ENCODE measurements at regions not wholly inside any gene's neighbourhood (a gene's known extent, or its start where the extent isn't known, plus 50 kb on each side); places are given as distances from the start of the nearest gene placed in this dataset. TPM values are rescaled to one million over a fixed set of nuclear protein-coding genes. Genes with fewer than 3 reads are reported as not detected.
A peak's percentile ranks its signal among the peaks of the same experiment; 100 is the strongest.

DNA sequence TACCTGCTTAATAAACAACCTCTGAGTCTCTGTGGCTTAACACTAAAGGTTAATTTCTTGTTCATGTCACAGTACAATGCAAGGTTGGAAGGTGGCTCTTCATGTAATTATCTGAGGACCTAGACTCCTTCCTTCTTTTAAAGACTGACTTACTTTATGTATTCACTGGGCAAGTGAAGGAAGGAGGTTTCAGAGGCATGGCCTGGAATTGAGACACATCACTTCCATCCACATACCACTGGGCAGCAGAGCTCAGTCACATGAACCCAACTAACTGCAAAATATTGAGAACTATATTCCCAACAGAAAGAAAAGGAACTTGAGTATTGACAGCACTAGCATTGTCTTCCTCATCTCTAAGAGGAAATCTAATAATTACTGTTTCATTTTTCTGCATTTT is 57.5 kb upstream of the FN1 start:
- Histone ChIP-seq H3K79me1 (ENCODE audit: low read length) (no peaks in the 10 kb centered on the region), H3K27ac (ENCODE audit: low read depth, low read length) (no peak overlapping the region), H3K4me3 (ENCODE audit: low read length) (no peak overlapping the region), H4K5ac (ENCODE audit: low read length) (no peak overlapping the region), H2BK5ac (ENCODE audit: low read length) (no peak overlapping the region), H3K36me3 (ENCODE audit: control insufficient read depth, insufficient read depth, low read length) (no peaks in the 10 kb centered on the region), H3K4me1 (ENCODE audit: control insufficient read depth, low read depth, low read length) (no peaks in the 10 kb centered on the region), H3K4me2 (ENCODE audit: low read length) (no peak overlapping the region), H2AK5ac (ENCODE audit: low read length) (no peak overlapping the region), H2BK120ac (ENCODE audit: low read depth, low read length) (no peak overlapping the region), H3K9ac (ENCODE audit: low read length) (no peak overlapping the region), H3K23ac (ENCODE audit: low read length) (no peak overlapping the region), H3K56ac (ENCODE audit: low read length) (no peak overlapping the region), H3K4ac (ENCODE audit: low read depth, low read length) (no peak overlapping the region), H4K8ac (ENCODE audit: low read depth, low read length) (no peak overlapping the region), H3K79me2 (ENCODE audit: control insufficient read depth, insufficient read depth, low read length) (no peaks in the 10 kb centered on the region), H3K18ac (ENCODE audit: low read length) (no peak overlapping the region), H3K27me3 (ENCODE audit: insufficient read depth, low read length, poor library complexity) (no peaks in the 10 kb centered on the region), H2BK15ac (replicated peaks; ENCODE audit: low read depth) (no peak overlapping the region)
- no peak for DNase-seq

DNA sequence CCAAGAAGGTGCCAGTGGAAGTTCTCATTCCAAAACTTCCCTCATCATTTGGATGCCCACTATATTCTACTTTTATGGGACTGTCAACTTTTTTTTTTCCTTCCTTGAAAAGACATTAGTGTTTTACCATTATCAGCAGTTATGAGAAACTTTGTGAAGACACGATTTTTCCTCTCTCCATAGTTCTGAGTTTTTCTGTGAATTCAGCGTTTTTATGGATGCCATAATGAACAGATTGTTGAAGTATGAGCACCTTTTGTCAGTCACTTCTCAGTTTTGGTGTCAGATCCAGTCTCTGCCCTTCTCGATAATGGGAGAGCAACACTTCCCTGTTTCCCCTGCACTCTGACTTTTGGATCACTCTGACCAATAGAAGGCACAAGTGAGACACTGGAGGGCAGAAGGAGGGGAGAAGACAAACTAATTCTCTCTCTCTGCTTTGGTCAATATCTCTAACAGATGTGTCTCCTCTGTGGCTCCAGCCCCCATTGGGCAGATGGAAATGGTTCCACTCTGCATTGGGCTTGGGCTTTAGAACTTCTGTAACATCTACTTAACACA is 53.5 kb upstream of the FN1 start:
- Histone ChIP-seq H3K4me3 (ENCODE audit: low read length) (no peak overlapping the region), H3K79me1 (ENCODE audit: low read length) (no peaks in the 10 kb centered on the region), H4K8ac (ENCODE audit: low read depth, low read length) (no peak overlapping the region), H3K23ac (ENCODE audit: low read length) (no peak overlapping the region), H2AK5ac (ENCODE audit: low read length) (no peak overlapping the region), H4K5ac (ENCODE audit: low read length) (no peak overlapping the region), H3K4me1 (ENCODE audit: control insufficient read depth, low read depth, low read length) (no peaks in the 10 kb centered on the region), H3K27ac (ENCODE audit: low read depth, low read length) (no peak overlapping the region), H2BK120ac (ENCODE audit: low read depth, low read length) (no peak overlapping the region), H3K27me3 (ENCODE audit: insufficient read depth, low read length, poor library complexity) (no peaks in the 10 kb centered on the region), H2BK15ac (replicated peaks; ENCODE audit: low read depth) (no peak overlapping the region), H3K18ac (ENCODE audit: low read length) (no peak overlapping the region), H3K36me3 (ENCODE audit: control insufficient read depth, insufficient read depth, low read length) (no peaks in the 10 kb centered on the region), H3K79me2 (ENCODE audit: control insufficient read depth, insufficient read depth, low read length) (no peaks in the 10 kb centered on the region), H3K9ac (ENCODE audit: low read length) (no peak overlapping the region), H3K4me2 (ENCODE audit: low read length) (no peak overlapping the region), H3K4ac (ENCODE audit: low read depth, low read length) (no peak overlapping the region), H2BK5ac (ENCODE audit: low read length) (no peak overlapping the region), H3K56ac (ENCODE audit: low read length) (no peak overlapping the region)
- WGBS (ENCODE audit: extremely low coverage, insufficient coverage, low lambda C conversion rate): no CpG with 5 or more reads among the region's 3 CpGs
- DNase-seq: peak; percentile 22

DNA sequence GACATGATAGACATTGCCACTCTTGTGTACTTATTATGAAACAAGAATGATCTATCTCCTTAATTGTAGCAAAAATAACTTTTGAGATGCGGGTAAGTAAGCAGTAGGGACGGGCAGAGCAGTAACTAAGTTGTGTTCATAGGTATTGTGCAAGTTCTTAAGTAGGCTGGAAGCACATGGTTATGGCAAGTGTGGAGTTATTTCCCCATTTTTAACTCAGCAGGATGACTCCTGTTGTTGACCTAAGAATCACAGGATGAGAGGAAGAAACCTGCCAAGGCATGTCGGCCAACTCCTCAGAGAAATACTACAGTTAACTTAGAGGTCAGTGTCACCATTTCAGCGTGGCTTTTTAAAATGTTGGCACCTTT is 51.1 kb upstream of the FN1 start:
- no peak for DNase-seq
- Histone ChIP-seq H3K27me3 (ENCODE audit: insufficient read depth, low read length, poor library complexity) (no peaks in the 10 kb centered on the region), H3K79me1 (ENCODE audit: low read length) (no peaks in the 10 kb centered on the region), H4K8ac (ENCODE audit: low read depth, low read length) (no peak overlapping the region), H3K56ac (ENCODE audit: low read length) (no peak overlapping the region), H3K4me3 (ENCODE audit: low read length) (no peak overlapping the region), H2BK15ac (replicated peaks; ENCODE audit: low read depth) (peak overlapping the region; percentile 57), H2BK120ac (ENCODE audit: low read depth, low read length) (no peak overlapping the region), H3K4me2 (ENCODE audit: low read length) (no peak overlapping the region), H2BK5ac (ENCODE audit: low read length) (no peak overlapping the region), H3K36me3 (ENCODE audit: control insufficient read depth, insufficient read depth, low read length) (no peaks in the 10 kb centered on the region), H3K27ac (ENCODE audit: low read depth, low read length) (no peak overlapping the region), H3K4me1 (ENCODE audit: control insufficient read depth, low read depth, low read length) (no peaks in the 10 kb centered on the region), H3K4ac (ENCODE audit: low read depth, low read length) (no peak overlapping the region), H3K9ac (ENCODE audit: low read length) (no peak overlapping the region), H3K23ac (ENCODE audit: low read length) (no peak overlapping the region), H3K18ac (ENCODE audit: low read length) (no peak overlapping the region), H3K79me2 (ENCODE audit: control insufficient read depth, insufficient read depth, low read length) (no peaks in the 10 kb centered on the region), H4K5ac (ENCODE audit: low read length) (no peak overlapping the region), H2AK5ac (ENCODE audit: low read length) (no peak overlapping the region)
- no CpG with 5 or more reads among the region's 4 CpGs for WGBS (ENCODE audit: extremely low coverage, insufficient coverage, low lambda C conversion rate)

DNA sequence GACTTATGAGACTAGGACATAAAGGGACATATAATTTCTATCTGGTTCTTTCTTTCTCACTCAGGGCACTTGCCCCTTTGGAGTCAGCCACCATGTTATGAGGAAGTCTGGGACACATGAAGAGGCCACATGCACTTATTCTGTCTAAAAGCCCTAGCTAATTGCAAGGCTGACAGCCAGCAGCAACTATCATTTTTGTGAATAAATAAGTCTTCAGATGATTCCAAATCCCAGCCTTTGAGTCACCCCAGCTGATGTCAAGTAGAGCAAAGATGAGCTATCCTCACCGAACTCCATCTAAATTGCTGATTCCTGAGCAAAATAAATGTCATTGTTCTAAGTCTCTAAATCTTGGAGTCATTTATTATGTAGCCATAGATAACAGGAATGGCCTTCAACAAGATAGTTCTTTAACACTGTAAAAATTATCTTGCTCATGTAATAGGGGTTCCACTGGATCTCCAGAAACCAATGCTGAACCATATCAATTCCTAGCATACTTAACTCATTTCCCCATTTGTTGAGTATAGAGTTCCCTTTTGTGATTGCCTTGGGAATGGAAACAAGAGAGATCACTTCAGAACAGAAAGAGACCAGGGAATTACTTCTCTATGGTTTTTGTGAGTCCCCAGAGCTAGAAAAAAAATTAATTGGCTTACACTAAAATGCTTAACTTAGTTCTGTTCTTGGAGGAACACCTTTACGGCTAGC is 50.6 kb upstream of the FN1 start:
- Histone ChIP-seq H3K27me3 (ENCODE audit: insufficient read depth, low read length, poor library complexity) (no peaks in the 10 kb centered on the region), H3K79me2 (ENCODE audit: control insufficient read depth, insufficient read depth, low read length) (no peaks in the 10 kb centered on the region), H3K23ac (ENCODE audit: low read length) (no peak overlapping the region), H3K4me2 (ENCODE audit: low read length) (no peak overlapping the region), H3K9ac (ENCODE audit: low read length) (no peak overlapping the region), H2BK5ac (ENCODE audit: low read length) (no peak overlapping the region), H3K4ac (ENCODE audit: low read depth, low read length) (no peak overlapping the region), H3K79me1 (ENCODE audit: low read length) (no peaks in the 10 kb centered on the region), H3K18ac (ENCODE audit: low read length) (no peak overlapping the region), H2BK15ac (replicated peaks; ENCODE audit: low read depth) (peak overlapping the region; percentile 57), H4K5ac (ENCODE audit: low read length) (no peak overlapping the region), H3K56ac (ENCODE audit: low read length) (no peak overlapping the region), H3K27ac (ENCODE audit: low read depth, low read length) (no peak overlapping the region), H2BK120ac (ENCODE audit: low read depth, low read length) (no peak overlapping the region), H4K8ac (ENCODE audit: low read depth, low read length) (no peak overlapping the region), H3K36me3 (ENCODE audit: control insufficient read depth, insufficient read depth, low read length) (no peaks in the 10 kb centered on the region), H2AK5ac (ENCODE audit: low read length) (no peak overlapping the region), H3K4me3 (ENCODE audit: low read length) (no peak overlapping the region), H3K4me1 (ENCODE audit: control insufficient read depth, low read depth, low read length) (no peaks in the 10 kb centered on the region)
- DNase-seq: no peak
- no CpG with 5 or more reads among the region's 2 CpGs for WGBS (ENCODE audit: extremely low coverage, insufficient coverage, low lambda C conversion rate)

Small RNA genes in the stretch of these regions (small RNA-seq; reads per million reads assigned to genes)
- not detected for gene AC093850.1 (ENCODE audit: insufficient read depth)
